WERI-Rb-1 (cell line): ENCODE measurements at regions not wholly inside any gene's neighbourhood (a gene's known extent, or its start where the extent isn't known, plus 50 kb on each side); places are given as distances from the start of the nearest gene placed in this dataset.
A peak's percentile ranks its signal among the peaks of the same experiment; 100 is the strongest.

Experiments
- DNase-seq: peaks from one replicate; pipeline ENCODE4 v3.0.0-alpha.2; 2020
- H3K27ac ChIP-seq: fragments of 250-450 bp; sonication (Bioruptor Pico); 2 replicates; pipeline ENCODE4 v1.5.1; 2020; ENCODE audit warnings: mild to moderate bottlenecking, moderate library complexity
- H3K27me3 ChIP-seq: fragments of 250-450 bp; sonication (Bioruptor Pico); 2 replicates; pipeline ENCODE4 v1.5.1; 2021; ENCODE audit warnings: mild to moderate bottlenecking, low read depth, moderate library complexity; ENCODE audit not compliant: insufficient read depth, severe bottlenecking
- H3K36me3 ChIP-seq: fragments of 250-450 bp; sonication (Bioruptor Pico); 2 replicates; pipeline ENCODE4 v1.5.1; 2020; ENCODE audit warnings: mild to moderate bottlenecking, moderate library complexity
- H3K4me3 ChIP-seq: 2 replicates; pipeline ENCODE4 v1.5.1; 2011; ENCODE audit warnings: low read depth, mild to moderate bottlenecking, control low read depth, low read length
- H3K9me3 ChIP-seq: fragments of 250-450 bp; sonication (Bioruptor Pico); 2 replicates; pipeline ENCODE4 v1.5.1; 2021; ENCODE audit warnings: mild to moderate bottlenecking, moderate library complexity; ENCODE audit not compliant: severe bottlenecking
- CTCF ChIP-seq: IDR thresholded peaks from 2 replicates; pipeline ENCODE4 v1.5.1; 2011; ENCODE audit warnings: low read depth, mild to moderate bottlenecking, control low read depth, inconsistent platforms, low read length

GRCh38 chr1:239725371-239725770, 339.0 kb downstream of the CHRM3 start:
- H3K27ac ChIP-seq: no peak overlapping the region
- TF ChIP-seq CTCF: no peak
- H3K4me3 ChIP-seq: no peak overlapping the region
- no peaks in the 10 kb centered on the region for H3K36me3 ChIP-seq
- H3K9me3 ChIP-seq: no peaks in the 10 kb centered on the region
- peak; percentile 15 for DNase-seq
- no peaks in the 10 kb centered on the region for H3K27me3 ChIP-seq

- Histone ChIP-seq H3K27me3 (no peaks in the 10 kb centered on the region), H3K9me3 (no peaks in the 10 kb centered on the region), H3K4me3 (no peak overlapping the region), H3K36me3 (no peaks in the 10 kb centered on the region), H3K27ac (no peak overlapping the region)
- no peak for DNase-seq
- no peak for TF ChIP-seq CTCF
Observed at GRCh38 chr1:239725933-239726332, 339.6 kb downstream of the CHRM3 start.

GRCh38 chr1:239730378-239730777, 344.0 kb downstream of the CHRM3 start:
- H3K27me3 ChIP-seq: no peaks in the 10 kb centered on the region
- H3K4me3 ChIP-seq: no peak overlapping the region
- no peak for DNase-seq
- H3K27ac ChIP-seq: no peak overlapping the region
- H3K36me3 ChIP-seq: no peaks in the 10 kb centered on the region
- H3K9me3 ChIP-seq: no peaks in the 10 kb centered on the region
- TF ChIP-seq CTCF: no peak

GRCh38 chr1:239731082-239731748, 344.8 kb downstream of the CHRM3 start:
- no peak for DNase-seq
- no peak overlapping the region for H3K27ac ChIP-seq
- no peak overlapping the region for H3K4me3 ChIP-seq
- no peaks in the 10 kb centered on the region for H3K36me3 ChIP-seq
- no peak for TF ChIP-seq CTCF
- H3K9me3 ChIP-seq: no peaks in the 10 kb centered on the region
- no peaks in the 10 kb centered on the region for H3K27me3 ChIP-seq

- no peak overlapping the region for H3K27ac ChIP-seq
- DNase-seq: no peak
- no peaks in the 10 kb centered on the region for H3K36me3 ChIP-seq
- no peaks in the 10 kb centered on the region for H3K27me3 ChIP-seq
- no peaks in the 10 kb centered on the region for H3K9me3 ChIP-seq
- no peak overlapping the region for H3K4me3 ChIP-seq
- no peak for TF ChIP-seq CTCF
Observed at GRCh38 chr1:239732770-239733169, 346.4 kb downstream of the CHRM3 start.

GRCh38 chr1:239733995-239734394, 347.6 kb downstream of the CHRM3 start:
- no peak for TF ChIP-seq CTCF
- no peaks in the 10 kb centered on the region for H3K27me3 ChIP-seq

More at GRCh38 chr1:239733995-239734394, 347.6 kb downstream of the CHRM3 start:
- DNase-seq: no peak
- Histone ChIP-seq H3K27ac (no peak overlapping the region), H3K4me3 (no peak overlapping the region), H3K9me3 (no peaks in the 10 kb centered on the region), H3K36me3 (no peaks in the 10 kb centered on the region)
